GM12865 (cell line): ENCODE measurements at regions not wholly inside any gene's neighbourhood (a gene's known extent, or its start where the extent isn't known, plus 50 kb on each side); places are given as distances from the start of the nearest gene placed in this dataset.
"Not testable (repeated sequence)": the region's sequence is repeated elsewhere in the genome, so short reads cannot be mapped to it uniquely, and the experiment has no call there.

Experiments used
- DNase-seq: peaks from one replicate; pipeline ENCODE4 v3.0.0; 2010; ENCODE audit warnings: low read depth
- H3K4me3 ChIP-seq: 2 replicates; pipeline ENCODE4 v1.5.1; 2011; ENCODE audit warnings: mild to moderate bottlenecking, low read depth, low read length, control low read depth
- CTCF ChIP-seq: IDR thresholded peaks from 2 replicates; pipeline ENCODE4 v1.5.1; 2011; ENCODE audit warnings: low read length, control low read depth, low read depth, inconsistent platforms; ENCODE audit not compliant: insufficient read depth; ENCODE audit errors: missing control alignments

DNA sequence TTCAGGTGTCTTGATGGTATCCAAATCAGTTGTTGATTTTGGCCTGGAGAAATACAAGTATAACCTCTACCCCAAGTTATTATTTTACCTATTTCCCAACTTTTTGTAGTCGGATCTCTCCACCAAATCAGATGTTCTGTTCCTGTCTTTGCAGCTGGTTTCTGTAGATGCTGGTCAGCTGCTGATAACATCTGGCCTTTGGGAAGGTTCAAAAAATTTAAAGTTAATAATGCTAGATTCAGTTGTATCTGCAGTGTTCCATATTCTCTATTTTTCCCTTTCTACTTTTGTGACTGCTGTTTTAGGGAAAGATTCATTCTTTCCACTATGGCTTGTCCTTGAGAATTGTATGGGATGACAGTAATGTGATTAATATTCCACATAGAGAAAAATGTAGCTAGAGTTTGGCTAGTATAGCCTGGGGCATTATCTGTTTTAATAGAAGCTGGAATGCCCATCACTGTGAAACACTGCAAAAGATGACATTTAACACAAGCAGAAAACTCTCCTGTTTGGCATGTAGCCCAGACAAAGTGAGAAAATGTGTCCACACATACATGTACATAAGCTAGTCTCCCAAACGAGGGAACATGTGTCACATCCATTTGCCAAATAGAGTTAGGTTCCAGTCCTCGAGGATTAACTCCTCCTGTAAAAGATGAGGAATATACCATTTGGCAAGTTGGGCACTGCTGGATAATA, 99.2 kb downstream of the ZNF100 start:
- not testable (repeated sequence) for H3K4me3 ChIP-seq, DNase-seq

- no peak for TF ChIP-seq CTCF
- H3K4me3 ChIP-seq = no peak overlapping the region
- DNase-seq = no peak
Observed at GRCh38 chr19:21655540-21656126, 111.7 kb downstream of the ZNF100 start.

GRCh38 chr19:21651478-21651877, 115.9 kb downstream of the ZNF100 start:
- DNase-seq, H3K4me3 ChIP-seq: not testable (repeated sequence)

GRCh38 chr19:21638776-21639175, 128.6 kb downstream of the ZNF100 start:
- no peak for TF ChIP-seq CTCF
- no peak for DNase-seq
- no peak overlapping the region for H3K4me3 ChIP-seq

DNA sequence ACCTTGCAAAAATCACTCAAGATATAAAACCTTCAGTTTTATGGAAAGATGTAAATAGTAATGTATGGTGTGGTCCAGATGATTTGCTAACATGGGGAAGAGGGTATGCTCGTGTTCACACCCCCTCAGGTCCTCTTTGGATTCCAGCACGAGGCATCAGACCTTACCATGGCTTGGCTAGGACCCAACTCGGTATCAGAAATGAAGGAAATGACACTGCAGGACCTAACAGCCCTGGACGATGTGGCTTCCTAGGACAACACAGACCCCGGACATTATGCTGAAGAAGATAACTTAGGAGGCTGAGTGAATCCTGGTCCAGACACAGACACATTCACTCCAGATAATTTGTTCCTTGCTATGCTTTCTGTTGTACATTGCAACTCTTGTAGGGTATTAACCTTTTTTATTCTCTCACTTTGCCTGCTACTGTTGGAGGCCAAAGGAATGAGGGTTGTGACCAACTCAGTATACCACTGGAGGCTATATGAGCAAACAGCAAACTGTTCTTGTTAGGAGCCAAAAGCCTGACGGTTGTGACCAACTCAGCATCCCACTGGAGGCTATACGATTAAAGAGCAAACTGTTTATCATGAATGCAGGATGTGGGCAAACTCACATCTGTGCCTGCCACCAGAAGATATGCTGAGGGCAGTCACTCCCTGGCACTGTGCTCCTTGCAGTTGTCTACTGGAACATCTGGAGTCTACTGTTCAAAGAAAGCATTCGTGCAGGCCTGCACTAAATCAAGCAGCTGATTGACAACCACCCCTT, 121.7 kb downstream of the ZNF429 start:
- DNase-seq = no peak
- H3K4me3 ChIP-seq = no peak overlapping the region
- TF ChIP-seq CTCF = no peak

- DNase-seq = no peak
- H3K4me3 ChIP-seq = no peak overlapping the region
- TF ChIP-seq CTCF = no peak
Observed at GRCh38 chr19:21626091-21626490, 120.7 kb downstream of the ZNF429 start.

DNA sequence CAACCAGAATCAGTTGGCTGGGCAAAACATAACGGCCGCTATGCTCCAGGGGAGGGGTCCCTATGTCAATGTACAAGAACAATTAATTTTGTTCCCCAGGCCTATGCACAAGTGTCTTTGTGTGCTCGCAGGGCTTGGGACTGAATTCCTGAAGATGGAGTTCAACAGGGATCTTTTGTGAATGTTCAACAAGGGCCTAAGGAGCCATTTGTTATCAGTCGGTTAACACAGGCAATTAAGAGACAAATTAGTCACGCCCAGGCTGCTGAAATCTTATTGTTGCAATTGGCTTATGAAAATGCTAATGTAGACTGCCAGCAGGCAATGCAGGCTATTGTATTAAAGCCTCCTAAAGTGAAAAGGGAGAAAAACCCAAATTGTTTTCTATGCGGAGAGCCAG, 117.5 kb downstream of the ZNF429 start:
- no peak for DNase-seq
- no peak overlapping the region for H3K4me3 ChIP-seq
- TF ChIP-seq CTCF = no peak
